ENCODE measurements at regions not wholly inside any gene's neighbourhood (a gene's known extent, or its start where the extent isn't known, plus 50 kb on each side); places are given as distances from the start of the nearest gene placed in this dataset.
"Not testable (repeated sequence)": the region's sequence is repeated elsewhere in the genome, so short reads cannot be mapped to it uniquely, and the experiment has no call there.

- Histone ChIP-seq H3K4me3 (ENCODE audit: low read depth in 1 of 3, low read length in 3 of 3) (no peak overlapping the region), H3K4me1 (ENCODE audit: control insufficient read depth in 4 of 4, insufficient read depth in 4 of 4, low read length in 3 of 4) (no peaks in the 10 kb centered on the region), H3K27ac (ENCODE audit: low read depth in 1 of 2, low read length in 2 of 2) (no peak overlapping the region), H3K36me3 (ENCODE audit: control insufficient read depth in 4 of 4, insufficient read depth in 3 of 4, low read depth in 1 of 4, low read length in 3 of 4) (no peaks in the 10 kb centered on the region), H3K27me3 (ENCODE audit: control insufficient read depth in 4 of 4, insufficient read depth in 4 of 4, low read length in 3 of 4) (no peaks in the 10 kb centered on the region), H3K9ac (ENCODE audit: low read depth in 1 of 2, low read length in 2 of 2) (no peak overlapping the region), H3K9me3 (ENCODE audit: control insufficient read depth in 4 of 4, low read length in 3 of 4) (peaks cover 2 to 4% (median 3%) of the 10 kb centered on the region in 4 donors)
- no peak for TF ChIP-seq TAF1 (conservative IDR thresholded peaks at IDR 0.05)
- DNase-seq (ENCODE audit: low spot score), result no peak
- 79% methylated on average over 6 of the region's 6 CpGs for WGBS
These were observed 465.5 kb downstream of the GUCY1A2 start for GRCh38 chr11:106552694-106553203.

GRCh38 chr11:106553304-106553703 lies 465.0 kb downstream of the GUCY1A2 start:
- no peak overlapping the region for H3K27ac ChIP-seq (ENCODE audit: low read depth in 1 of 2, low read length in 2 of 2)
- no peak overlapping the region for H3K9ac ChIP-seq (ENCODE audit: low read depth in 1 of 2, low read length in 2 of 2)
- DNase-seq (ENCODE audit: low spot score), result no peak
- H3K4me3 ChIP-seq (ENCODE audit: low read depth in 1 of 3, low read length in 3 of 3), result no peak overlapping the region
- TF ChIP-seq YY1 (IDR thresholded peaks at IDR 0.05), result no peak
- no peak for TF ChIP-seq FOXA2 (IDR thresholded peaks at IDR 0.05)
- no peak for TF ChIP-seq FOXA1 (IDR thresholded peaks at IDR 0.05)
- TF ChIP-seq REST (IDR thresholded peaks at IDR 0.05), result no peak
- H3K4me1 ChIP-seq (ENCODE audit: control insufficient read depth in 4 of 4, insufficient read depth in 4 of 4, low read length in 3 of 4), result no peaks in the 10 kb centered on the region
- H3K36me3 ChIP-seq (ENCODE audit: control insufficient read depth in 4 of 4, insufficient read depth in 3 of 4, low read depth in 1 of 4, low read length in 3 of 4), result no peaks in the 10 kb centered on the region
- WGBS, result 82% methylated on average over 6 of the region's 6 CpGs
- H3K27me3 ChIP-seq (ENCODE audit: control insufficient read depth in 4 of 4, insufficient read depth in 4 of 4, low read length in 3 of 4), result no peaks in the 10 kb centered on the region
- peaks cover 2 to 4% (median 3%) of the 10 kb centered on the region in 4 donors for H3K9me3 ChIP-seq (ENCODE audit: control insufficient read depth in 4 of 4, low read length in 3 of 4)

GRCh38 chr11:106555566-106556250 lies 462.6 kb downstream of the GUCY1A2 start:
- not testable (repeated sequence) for H3K36me3 ChIP-seq (ENCODE audit: control insufficient read depth in 4 of 4, insufficient read depth in 3 of 4, low read depth in 1 of 4, low read length in 3 of 4); H3K9me3 ChIP-seq (ENCODE audit: control insufficient read depth in 4 of 4, low read length in 3 of 4); H3K9ac ChIP-seq (ENCODE audit: low read depth in 1 of 2, low read length in 2 of 2); H3K4me3 ChIP-seq (ENCODE audit: low read depth in 1 of 3, low read length in 3 of 3); DNase-seq (ENCODE audit: low spot score); H3K27ac ChIP-seq (ENCODE audit: low read depth in 1 of 2, low read length in 2 of 2); H3K4me1 ChIP-seq (ENCODE audit: control insufficient read depth in 4 of 4, insufficient read depth in 4 of 4, low read length in 3 of 4); H3K27me3 ChIP-seq (ENCODE audit: control insufficient read depth in 4 of 4, insufficient read depth in 4 of 4, low read length in 3 of 4)
- WGBS, result 81% methylated on average over 13 of the region's 13 CpGs

- WGBS, result 76% methylated on average over 2 of the region's 2 CpGs
- Histone ChIP-seq H3K27me3 (ENCODE audit: control insufficient read depth in 4 of 4, insufficient read depth in 4 of 4, low read length in 3 of 4) (no peaks in the 10 kb centered on the region), H3K27ac (ENCODE audit: low read depth in 1 of 2, low read length in 2 of 2) (no peak overlapping the region), H3K9me3 (ENCODE audit: control insufficient read depth in 4 of 4, low read length in 3 of 4) (no peaks in the 10 kb centered on the region), H3K4me1 (ENCODE audit: control insufficient read depth in 4 of 4, insufficient read depth in 4 of 4, low read length in 3 of 4) (no peaks in the 10 kb centered on the region), H3K36me3 (ENCODE audit: control insufficient read depth in 4 of 4, insufficient read depth in 3 of 4, low read depth in 1 of 4, low read length in 3 of 4) (no peaks in the 10 kb centered on the region), H3K9ac (ENCODE audit: low read depth in 1 of 2, low read length in 2 of 2) (no peak overlapping the region), H3K4me3 (ENCODE audit: low read depth in 1 of 3, low read length in 3 of 3) (no peak overlapping the region)
- DNase-seq (ENCODE audit: low spot score), result no peak
- no peak for TF ChIP-seq ZBTB33 (IDR thresholded peaks at IDR 0.05)
- no peak for TF ChIP-seq SP1 (IDR thresholded peaks at IDR 0.05)
These were observed 452.9 kb downstream of the GUCY1A2 start for GRCh38 chr11:106565326-106565725.
